Gastroesophageal sphincter (tissue), 3 donors: ENCODE measurements at regions not wholly inside any gene's neighbourhood (a gene's known extent, or its start where the extent isn't known, plus 50 kb on each side); places are given as distances from the start of the nearest gene placed in this dataset.

Experiments used
- CTCF ChIP-seq, 4 experiments: fragments of 200-600 bp in 2 of 4; fragments of 450-650 bp in 2 of 4; sonication (generic) in 1 of 4; IDR thresholded peaks; one replicate each; pipeline ENCODE4 v1.5.1; 2017 to 2019; ENCODE audit warnings: antibody characterized with exemption in 4 of 4, mild to moderate bottlenecking in 2 of 4, moderate library complexity in 2 of 4
- POLR2A ChIP-seq, 2 donors: fragments of 450-650 bp; IDR thresholded peaks; one replicate each; pipeline ENCODE4 v1.6.1; 2017; ENCODE audit warnings: antibody characterized with exemption in 2 of 2, mild to moderate bottlenecking in 2 of 2, moderate library complexity in 1 of 2

GRCh38 chr9:78101247-78101646 lies 69.6 kb upstream of the GNAQ start:
- TF ChIP-seq POLR2A (IDR thresholded peaks at IDR 0.05) = no peak
- TF ChIP-seq CTCF (IDR thresholded peaks at IDR 0.05) = no peak
